HG02678 (cell line): ENCODE measurements at regions not wholly inside any gene's neighbourhood (a gene's known extent, or its start where the extent isn't known, plus 50 kb on each side); places are given as distances from the start of the nearest gene placed in this dataset.

Experiments used
- ATAC-seq: cut with Tn5 transposase; IDR thresholded peaks from one replicate; pipeline ENCODE4 v1.9.1; 2021; ENCODE audit warnings: mild to moderate bottlenecking, moderate library complexity; ENCODE audit not compliant: unreplicated experiment

- ATAC-seq, result no peak
Measured at GRCh38 chr18:67300498-67300897, 216.0 kb downstream of the DSEL start.

- no peak for ATAC-seq
Measured at GRCh38 chr18:67292814-67293213, 223.7 kb downstream of the DSEL start.

- ATAC-seq, result no peak
Measured at GRCh38 chr18:67290421-67290820, 226.1 kb downstream of the DSEL start.

GRCh38 chr18:67285583-67285982 lies 230.9 kb downstream of the DSEL start:
- no peak for ATAC-seq

- no peak for ATAC-seq
Measured at GRCh38 chr18:67282796-67283195, 233.7 kb downstream of the DSEL start.

- no peak for ATAC-seq
Measured at GRCh38 chr18:67281746-67282145, 234.8 kb downstream of the DSEL start.

GRCh38 chr18:67280486-67281242 lies 235.9 kb downstream of the DSEL start:
- no peak for ATAC-seq

GRCh38 chr18:67279988-67280387 lies 236.5 kb downstream of the DSEL start:
- ATAC-seq, result no peak

- ATAC-seq, result no peak
Measured at GRCh38 chr18:67278984-67279383, 237.5 kb downstream of the DSEL start.

- ATAC-seq, result no peak
Measured at GRCh38 chr18:67276638-67277037, 239.9 kb downstream of the DSEL start.

- ATAC-seq, result no peak
Measured at GRCh38 chr18:67273288-67273687, 243.2 kb downstream of the DSEL start.

GRCh38 chr18:67269206-67269605 lies 247.3 kb downstream of the DSEL start:
- no peak for ATAC-seq

GRCh38 chr18:67268530-67268929 lies 248.0 kb downstream of the DSEL start:
- ATAC-seq, result no peak

GRCh38 chr18:67266246-67267237 lies 250.0 kb downstream of the DSEL start:
- ATAC-seq, result no peak

- no peak for ATAC-seq
Measured at GRCh38 chr18:67265464-67266245, 250.9 kb downstream of the DSEL start.

- no peak for ATAC-seq
Measured at GRCh38 chr18:67261931-67262552, 254.5 kb downstream of the DSEL start.

GRCh38 chr18:67260841-67261240 lies 255.7 kb downstream of the DSEL start:
- no peak for ATAC-seq

- no peak for ATAC-seq
Measured at GRCh38 chr18:67250776-67251424, 265.6 kb downstream of the DSEL start.

- peak; percentile 67 for ATAC-seq
Measured at GRCh38 chr18:67243799-67244587, 272.5 kb downstream of the DSEL start.
